HepG2 (cell line): ENCODE measurements at regions not wholly inside any gene's neighbourhood (a gene's known extent, or its start where the extent isn't known, plus 50 kb on each side); places are given as distances from the start of the nearest gene placed in this dataset.

Source experiments
- ATAC-seq: fragments of 200-7000 bp; cut with Tn5 transposase; 3 replicates; pipeline ENCODE4 v1.9.1; 2020; ENCODE audit warnings: mild to moderate bottlenecking, moderate library complexity
- BruUV-seq: library from RNA; stranded (reverse); fragments of 400-500 nt; replicated peaks from 2 replicates; lab custom pipeline; 2021; lab: Mats Ljungman, UMichigan
- CTCF ChIA-PET: fragments of 300-600 bp; formaldehyde crosslinking; extraction: SDS; loops from one replicate; lab custom pipeline; 2021; ENCODE audit warnings: low total read pairs, inconsistent platforms, low intra/inter-chr PET ratio; lab: Yijun Ruan, JAX
- POLR2A ChIA-PET: fragments of 350-600 bp; sonication (Branson Sonifier 250); formaldehyde crosslinking; loops from one replicate; lab custom pipeline; 2020; ENCODE audit warnings: antibody characterized with exemption, inconsistent platforms; lab: Yijun Ruan, JAX
- DNase-seq: peaks from one replicate; pipeline ENCODE4 v3.0.0-alpha.2; 2015; ENCODE audit warnings: low spot score
- FAIRE-seq: peaks from 3 replicates; lab custom pipeline; 2011; peaks lifted over from hg19 to GRCh38; lab: Jason Lieb, UNC
- H2AFZ ChIP-seq: one replicate; pipeline ENCODE4 v1.6.1; 2011; ENCODE audit warnings: low read length, inconsistent platforms
- H3K27ac ChIP-seq: fragments of 300-600 bp; 3 replicates; pipeline ENCODE4 v1.8.0; 2011; ENCODE audit warnings: mixed run types, mild to moderate bottlenecking, mixed read lengths, low read length, inconsistent platforms; ENCODE audit not compliant: insufficient read depth; ENCODE audit errors: extremely low read length
- H3K27me3 ChIP-seq, 2 experiments: fragments of 200-600 bp in 1 of 2; 2 replicates in 1 of 2; 3 replicates in 1 of 2; pipeline versions ENCODE4 v1.6.0 to v1.8.0; 2011; ENCODE audit warnings: low read length in 2 of 2, mild to moderate bottlenecking in 2 of 2, moderate library complexity in 2 of 2, inconsistent platforms in 1 of 2; ENCODE audit not compliant: insufficient read depth in 2 of 2, control insufficient read depth in 1 of 2
- H3K36me3 ChIP-seq, 2 experiments: fragments of 200-600 bp in 1 of 2; replicated peaks in 1 of 2; 2 replicates in 1 of 2; 3 replicates in 1 of 2; pipeline versions ENCODE4 v1.5.1 to v1.8.0; 2011; ENCODE audit warnings: low read length in 2 of 2, inconsistent platforms in 1 of 2; ENCODE audit not compliant: insufficient read depth in 2 of 2, control insufficient read depth in 1 of 2
- H3K4me1 ChIP-seq: 2 replicates; pipeline ENCODE4 v1.5.1; 2012; ENCODE audit warnings: low read length, inconsistent platforms; ENCODE audit not compliant: insufficient read depth
- H3K4me2 ChIP-seq: 2 replicates; pipeline ENCODE4 v1.6.0; 2011; ENCODE audit warnings: low read depth, low read length, inconsistent platforms
- H3K4me3 ChIP-seq, 3 experiments: fragments of 200-600 bp in 1 of 3; sonication (generic), shearing (Covaris generic) in 1 of 3; replicated peaks in 1 of 3; 2 replicates each; pipeline ENCODE4 v1.5.1; 2011 to 2016; ENCODE audit warnings: low read length in 3 of 3, inconsistent platforms in 2 of 3, low read depth in 2 of 3, mild to moderate bottlenecking in 2 of 3, control low read depth in 1 of 3, mixed read lengths in 1 of 3; ENCODE audit not compliant: insufficient read depth in 1 of 3
- H3K79me2 ChIP-seq: one replicate; pipeline ENCODE4 v1.6.1; 2011; ENCODE audit warnings: low read length, inconsistent platforms; ENCODE audit not compliant: insufficient read depth
- H3K9ac ChIP-seq: 2 replicates; pipeline ENCODE4 v1.6.0; 2011; ENCODE audit warnings: mild to moderate bottlenecking, low read depth, low read length, inconsistent platforms; ENCODE audit not compliant: insufficient read depth
- H3K9me3 ChIP-seq: 2 replicates; pipeline ENCODE4 v1.5.1; 2012; ENCODE audit warnings: mild to moderate bottlenecking, low read length
- H4K20me1 ChIP-seq: 2 replicates; pipeline ENCODE4 v1.6.0; 2011; ENCODE audit warnings: inconsistent platforms, mild to moderate bottlenecking, low read length, moderate library complexity; ENCODE audit not compliant: insufficient read depth
- ARID3A ChIP-seq: IDR thresholded peaks from 2 replicates; pipeline ENCODE4 v1.6.1; 2012; ENCODE audit warnings: low read depth, low read length, improper control_type of control experiment
- GATAD2A ChIP-seq: IDR thresholded peaks from 2 replicates; pipeline ENCODE4 v1.6.1; 2016
- NR1H2 ChIP-seq: sonication (generic); formaldehyde crosslinking; IDR thresholded peaks from 2 replicates; pipeline ENCODE4 v1.8.1; 2022; ENCODE audit warnings: low read depth, missing genetic modification reagents, borderline replicate concordance
- RBAK ChIP-seq: sonication (generic); formaldehyde crosslinking; IDR thresholded peaks from 2 replicates; pipeline ENCODE4 v1.5.1; 2020; ENCODE audit warnings: mild to moderate bottlenecking, missing genetic modification reagents
- RBM22 ChIP-seq: fragments of 200-400 bp; formaldehyde crosslinking; optimal IDR thresholded peaks from 2 replicates; pipeline ENCODE3; 2017; ENCODE audit warnings: mild to moderate bottlenecking, low read length, moderate library complexity
- SP140L ChIP-seq: sonication (generic); formaldehyde crosslinking; IDR thresholded peaks from 2 replicates; pipeline ENCODE4 v1.4.0; 2020; ENCODE audit warnings: missing genetic modification reagents, borderline replicate concordance
- XBP1 ChIP-seq: sonication (generic); formaldehyde crosslinking; IDR thresholded peaks from 2 replicates; pipeline ENCODE4 v1.5.0; 2020; ENCODE audit warnings: missing genetic modification reagents
- ZNF792 ChIP-seq: IDR thresholded peaks from 2 replicates; pipeline ENCODE4 v1.6.1; 2016
- ZXDC ChIP-seq: sonication (generic); formaldehyde crosslinking; IDR thresholded peaks from 2 replicates; pipeline ENCODE4 v1.5.0; 2020; ENCODE audit warnings: mild to moderate bottlenecking, missing genetic modification reagents
- WGBS: methylation state at CpG from one replicate; pipeline ENCODE4 v1.1.6; 2017; ENCODE audit warnings: low lambda C conversion rate; 5-methylcytosine and 5-hydroxymethylcytosine counted together
- in situ Hi-C: cut with HindIII; loops from 2 replicates; pipeline ENCODE4 v1.10.0; 2017; ENCODE audit warnings: low pct_unique_long_range_greater_than_20kb; ENCODE audit not compliant: extremely low pct_ligation_motif_present
- intact Hi-C: fragments of 100-400 bp; cut with micrococcal nuclease; formaldehyde crosslinking; loops from one replicate; pipeline ENCODE4 v1.10.0; 2022; ENCODE audit not compliant: unreplicated experiment
- TF ChIP-seq, protein P1 (sequence below): IDR thresholded peaks from 2 replicates; pipeline ENCODE4 v1.6.1; 2016; ENCODE audit warnings: mild to moderate bottlenecking
- TF ChIP-seq, protein P2 (sequence below): sonication (generic); formaldehyde crosslinking; IDR thresholded peaks from 2 replicates; pipeline ENCODE4 v1.8.0; 2022; ENCODE audit warnings: missing genetic modification reagents, low read depth, mild to moderate bottlenecking, borderline replicate concordance

DNA sequence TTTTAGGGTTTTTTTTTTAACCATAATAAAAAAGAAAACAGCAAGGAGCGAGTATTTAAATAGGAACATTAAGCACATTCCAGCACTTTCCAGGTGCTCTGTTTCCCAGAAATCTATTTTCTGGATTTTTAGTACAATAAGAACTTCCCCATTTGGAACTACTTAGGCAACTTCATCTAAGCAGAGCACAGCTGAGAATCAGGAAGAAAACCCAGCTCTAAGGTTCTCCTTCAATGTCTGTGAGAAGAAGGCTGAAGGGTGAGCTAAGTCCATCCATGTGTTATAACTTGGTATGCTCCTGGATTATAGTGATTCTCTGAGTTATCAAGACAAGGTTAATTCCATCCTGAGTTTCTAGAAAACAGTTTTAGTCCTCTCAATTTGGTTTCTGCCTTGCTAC lies 181.9 kb downstream of the CYP26A1 start:
- ATAC-seq (no peak), FAIRE-seq (no peak), DNase-seq (no peak)
- Histone ChIP-seq H3K4me2 (no peak overlapping the region), H3K27me3 (no peaks in the 10 kb centered on the region), H3K36me3 (no peaks in the 10 kb centered on the region), H3K27ac (no peak overlapping the region), H3K79me2 (no peaks in the 10 kb centered on the region), H3K9ac (no peak overlapping the region), H3K4me1 (peaks cover 37% of the 10 kb centered on the region), H2AFZ (no peak overlapping the region), H3K4me3 (no peak overlapping the region), H3K9me3 (no peaks in the 10 kb centered on the region)
- no TSS peak for BruUV-seq
- POLR2A ChIA-PET = no interaction called here
- CTCF ChIA-PET = no interaction called here
- WGBS = 97% methylated on average over 1 of the region's 1 CpG
- in situ Hi-C loops = no loop called here
- TF ChIP-seq, protein P1, sequence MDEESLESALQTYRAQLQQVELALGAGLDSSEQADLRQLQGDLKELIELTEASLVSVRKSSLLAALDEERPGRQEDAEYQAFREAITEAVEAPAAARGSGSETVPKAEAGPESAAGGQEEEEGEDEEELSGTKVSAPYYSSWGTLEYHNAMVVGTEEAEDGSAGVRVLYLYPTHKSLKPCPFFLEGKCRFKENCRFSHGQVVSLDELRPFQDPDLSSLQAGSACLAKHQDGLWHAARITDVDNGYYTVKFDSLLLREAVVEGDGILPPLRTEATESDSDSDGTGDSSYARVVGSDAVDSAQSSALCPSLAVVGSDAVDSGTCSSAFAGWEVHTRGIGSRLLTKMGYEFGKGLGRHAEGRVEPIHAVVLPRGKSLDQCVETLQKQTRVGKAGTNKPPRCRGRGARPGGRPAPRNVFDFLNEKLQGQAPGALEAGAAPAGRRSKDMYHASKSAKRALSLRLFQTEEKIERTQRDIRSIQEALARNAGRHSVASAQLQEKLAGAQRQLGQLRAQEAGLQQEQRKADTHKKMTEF (CRISPR knock-in tag) = no peak
- TF ChIP-seq NR1H2 (CRISPR knock-in tag) (no peak), RBM22 (no peak), ZXDC (CRISPR knock-in tag) (no peak), XBP1 (CRISPR knock-in tag) (no peak), ARID3A (no peak), SP140L (CRISPR knock-in tag) (no peak), RBAK (CRISPR knock-in tag) (no peak), GATAD2A (CRISPR knock-in tag) (no peak), ZNF792 (CRISPR knock-in tag) (no peak)
- TF ChIP-seq, protein P2, sequence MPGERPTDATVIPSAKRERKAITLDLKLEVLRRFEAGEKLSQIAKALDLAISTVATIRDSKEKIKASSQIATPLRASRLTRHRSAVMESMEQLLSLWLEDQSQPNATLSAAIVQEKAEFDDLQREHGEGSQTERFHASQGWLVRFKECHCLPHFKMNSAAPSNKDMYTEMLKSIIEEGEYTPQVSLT (CRISPR knock-in tag) = no peak
- TF ChIP-seq, all 625 proteins: peak for 0
- intact Hi-C loops = no loop called here
- no peaks in the 10 kb centered on the region for H4K20me1 ChIP-seq
